ENCODE measurements at regions not wholly inside any gene's neighbourhood (a gene's known extent, or its start where the extent isn't known, plus 50 kb on each side); places are given as distances from the start of the nearest gene placed in this dataset.

DNA sequence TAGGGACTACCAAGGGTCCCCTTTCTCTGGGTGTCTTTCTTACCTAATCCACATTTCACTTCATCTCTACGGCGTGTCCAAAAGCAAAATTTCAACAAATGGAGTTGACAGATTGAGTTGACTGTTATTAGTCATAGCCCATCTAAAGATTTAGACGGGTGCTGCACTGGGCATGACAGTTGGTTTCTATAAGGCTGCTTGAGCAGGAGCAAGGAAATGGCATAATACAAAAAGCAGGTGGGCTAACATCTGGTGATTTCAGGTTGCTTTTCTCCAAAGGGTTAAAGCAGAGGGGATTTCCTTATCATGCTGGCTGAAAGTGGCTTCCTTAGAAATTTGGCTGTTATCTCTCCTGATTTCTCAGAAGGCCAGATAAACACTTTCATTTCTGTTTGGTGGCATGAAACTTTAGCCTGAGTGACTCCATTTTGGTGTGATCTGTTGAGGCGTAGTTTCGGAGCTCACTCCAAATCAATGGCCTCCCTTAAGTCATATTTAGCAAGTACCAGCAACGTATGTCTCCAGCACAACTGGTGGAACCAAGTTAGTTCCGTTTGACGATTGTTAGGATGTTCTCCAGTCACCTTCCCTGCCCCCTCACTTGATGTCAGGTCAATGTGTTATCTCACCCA lies 440.4 kb downstream of the FGF9 start:
- WGBS, 10 experiments, result 26 to 100% (median 84%) methylated on average over 1 to 7 of the region's 8 CpGs; no CpG with 5 or more reads in 1 of the 10 experiments
- in situ Hi-C loops (cut with MboI; ENCODE audit: low pct_unique_long_range_greater_than_20kb in 2 of 9, low sequenced_read_pairs in 9 of 9, unreplicated experiment in 9 of 9), result no loop called here
- H3K4me3 ChIP-seq, result no peak overlapping the region
- no peak overlapping the region for H3K27ac ChIP-seq
- peaks cover 9 to 10% of the 10 kb centered on the region in 2 donors for H3K4me1 ChIP-seq (replicated peaks in 1 of 2)
- ATAC-seq (replicated peaks in 6 of 8), result no peak

DNA sequence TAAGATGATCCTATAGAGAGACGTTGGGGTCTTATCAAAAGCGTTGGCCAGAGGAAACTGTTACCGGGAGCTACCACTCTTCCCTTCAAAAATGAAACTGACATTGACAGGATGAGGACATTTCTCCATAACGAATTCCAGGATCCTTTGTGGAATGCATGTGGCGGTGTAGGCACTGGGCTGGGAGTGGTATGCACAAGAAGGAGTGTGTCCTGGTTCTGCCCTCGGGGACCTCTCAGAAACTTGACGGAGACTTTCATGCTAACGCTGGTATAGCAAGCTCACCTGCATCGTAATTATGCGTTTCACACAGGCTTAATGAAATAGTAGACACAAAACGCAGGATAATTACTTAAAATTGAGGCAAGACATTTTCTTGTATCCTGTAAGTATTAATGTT lies 441.1 kb downstream of the FGF9 start:
- 42 to 100% (median 95%) methylated on average over 1 to 11 of the region's 11 CpGs; no CpG with 5 or more reads in 1 of the 10 experiments for WGBS, 10 experiments

DNA sequence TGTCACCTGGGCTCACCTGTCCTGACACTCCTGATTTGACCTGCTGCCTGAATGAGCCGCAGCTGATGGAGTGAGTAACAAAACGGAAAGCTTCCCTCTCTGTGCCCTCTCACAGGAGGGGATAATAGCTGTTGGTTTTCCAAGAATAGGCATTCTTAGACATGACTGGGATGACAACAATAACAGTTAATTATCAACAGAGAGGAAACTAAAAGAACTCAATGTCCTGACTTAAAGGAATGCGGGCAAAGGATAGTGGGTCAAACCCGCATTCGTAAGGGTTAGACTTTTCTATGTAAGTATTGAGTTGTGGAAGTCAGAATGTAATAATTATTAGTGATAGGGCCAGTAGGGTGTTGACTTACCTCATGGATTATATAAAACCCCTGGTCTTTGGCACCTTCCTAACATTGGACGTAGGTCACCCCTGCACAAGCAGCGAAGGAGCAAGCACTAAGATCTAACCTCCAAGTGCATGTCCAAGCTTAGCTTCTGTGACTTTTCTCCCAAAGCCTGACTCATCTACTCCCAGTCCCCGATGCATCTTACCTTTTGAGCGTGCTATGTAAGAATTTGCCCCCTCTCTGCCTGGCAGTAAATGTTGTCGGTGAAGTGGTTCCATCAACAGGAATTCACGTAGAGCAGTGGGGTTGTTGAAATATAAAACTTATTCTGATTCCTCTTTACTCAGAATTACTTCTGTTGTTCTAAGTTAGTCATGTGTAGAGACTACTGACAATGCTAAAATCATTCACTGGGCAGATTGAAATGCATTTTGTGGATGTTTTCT lies 442.3 kb downstream of the FGF9 start:
- no peak overlapping the region for H3K4me3 ChIP-seq
- WGBS, 10 experiments, result 40 to 100% (median 77%) methylated on average over 1 to 10 of the region's 11 CpGs; no CpG with 5 or more reads in 1 of the 10 experiments
- peaks cover 10 to 12% of the 10 kb centered on the region in 2 donors for H3K4me1 ChIP-seq (replicated peaks in 1 of 2)
- in situ Hi-C loops (cut with MboI; ENCODE audit: low pct_unique_long_range_greater_than_20kb in 2 of 9, low sequenced_read_pairs in 9 of 9, unreplicated experiment in 9 of 9), result no loop called here
- ATAC-seq (replicated peaks in 6 of 8), result no peak
- H3K27ac ChIP-seq, result no peak overlapping the region

More for the DNA sequence above, 441.1 kb downstream of the FGF9 start:
- in situ Hi-C loops (cut with MboI; ENCODE audit: low pct_unique_long_range_greater_than_20kb in 2 of 9, low sequenced_read_pairs in 9 of 9, unreplicated experiment in 9 of 9), result no loop called here
- peaks cover 9 to 10% of the 10 kb centered on the region in 2 donors for H3K4me1 ChIP-seq (replicated peaks in 1 of 2)
- no peak for ATAC-seq (replicated peaks in 6 of 8)
- no peak overlapping the region for H3K27ac ChIP-seq
- H3K4me3 ChIP-seq, result no peak overlapping the region

DNA sequence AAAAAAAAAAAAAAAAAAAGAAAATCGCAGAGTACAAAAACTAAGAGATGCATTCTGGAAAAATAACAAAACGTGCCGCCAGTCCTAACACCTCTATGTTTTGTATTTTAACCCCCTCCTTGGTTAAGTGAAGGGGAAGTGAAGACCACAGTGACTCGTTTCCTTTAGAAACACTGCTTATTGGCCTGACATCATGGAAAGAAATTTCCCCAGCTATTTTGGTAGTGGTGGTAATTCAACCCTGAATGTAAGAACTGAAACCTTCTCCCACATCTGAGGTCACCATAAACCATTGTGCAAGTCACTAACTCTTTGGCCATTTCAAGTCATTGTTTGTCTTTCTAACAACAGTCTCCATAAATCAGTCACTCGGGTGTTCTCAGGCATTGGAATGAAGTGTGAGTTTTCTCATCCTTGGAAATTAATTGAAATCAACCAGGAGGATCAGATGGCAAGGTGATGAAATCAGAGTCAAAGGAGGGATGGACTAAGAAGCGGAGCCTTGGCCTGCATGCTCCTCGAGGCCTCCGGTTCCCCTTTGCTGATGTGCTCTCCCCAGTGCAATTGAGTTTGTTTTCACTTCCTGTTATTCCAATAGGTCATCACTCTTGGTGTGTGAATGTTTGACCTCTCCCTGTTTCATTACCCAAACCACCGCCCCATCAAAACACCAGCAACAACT lies 443.9 kb downstream of the FGF9 start:
- no peak overlapping the region for H3K27ac ChIP-seq
- H3K4me1 ChIP-seq (replicated peaks in 1 of 2), result peaks cover 10 to 14% of the 10 kb centered on the region in 2 donors
- WGBS, 10 experiments, result 35 to 86% (median 50%) methylated on average over 1 to 9 of the region's 9 CpGs
- in situ Hi-C loops (cut with MboI; ENCODE audit: low pct_unique_long_range_greater_than_20kb in 2 of 9, low sequenced_read_pairs in 9 of 9, unreplicated experiment in 9 of 9), result no loop called here
- peak in 5 of 8 experiments; percentile 21 to 61 (median 51) for ATAC-seq (replicated peaks in 6 of 8)
- no peak overlapping the region for H3K4me3 ChIP-seq

DNA sequence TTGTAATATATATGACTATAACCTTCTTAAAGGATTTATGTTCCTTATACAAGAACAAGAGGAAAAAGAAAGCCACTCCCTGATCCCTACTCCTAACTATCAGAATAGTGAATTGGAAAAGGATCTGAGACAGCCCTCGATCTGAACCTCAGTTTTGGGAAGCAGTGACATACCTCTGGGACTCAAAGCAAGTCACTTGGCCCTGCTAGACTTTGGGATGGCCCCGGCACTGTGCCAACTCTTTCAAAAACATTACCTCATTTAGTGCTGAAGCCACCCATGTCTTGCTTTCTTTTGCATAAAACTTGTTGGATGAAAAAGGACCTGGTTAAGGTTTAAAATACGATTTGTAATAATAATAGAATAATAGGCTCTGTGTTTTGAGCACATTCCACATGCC lies 447.3 kb downstream of the FGF9 start:
- 0 to 100% (median 49%) methylated on average over 1 to 3 of the region's 3 CpGs; no CpG with 5 or more reads in 4 of the 10 experiments for WGBS, 10 experiments
- no peak for ATAC-seq (replicated peaks in 6 of 8)
- H3K4me1 ChIP-seq (replicated peaks in 1 of 2), result peaks cover 10 to 14% of the 10 kb centered on the region in 2 donors
- H3K4me3 ChIP-seq, result no peak overlapping the region
- in situ Hi-C loops (cut with MboI; ENCODE audit: low pct_unique_long_range_greater_than_20kb in 2 of 9, low sequenced_read_pairs in 9 of 9, unreplicated experiment in 9 of 9), result no loop called here
- no peak overlapping the region for H3K27ac ChIP-seq

DNA sequence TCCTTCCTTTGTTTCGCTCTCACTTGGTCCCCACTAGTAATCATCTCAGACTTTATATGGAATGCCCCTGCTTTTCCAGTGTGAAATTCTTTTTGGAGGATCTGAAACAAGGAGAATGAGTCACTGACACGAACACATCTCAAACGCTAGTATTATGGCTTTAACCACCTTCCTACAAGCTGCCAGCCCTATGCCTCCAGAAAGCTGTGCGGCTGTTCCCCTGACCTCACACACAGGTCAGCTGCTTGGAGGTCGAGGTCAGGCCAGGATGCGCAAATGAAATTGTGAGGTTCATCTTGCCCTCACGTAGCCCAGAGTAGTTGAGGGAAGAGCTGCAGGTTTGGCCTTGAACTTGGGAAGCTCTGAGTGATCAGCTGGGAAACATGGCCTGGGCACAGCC lies 449.8 kb downstream of the FGF9 start:
- H3K4me3 ChIP-seq, result no peak overlapping the region
- 17 to 100% (median 80%) methylated on average over 1 to 7 of the region's 7 CpGs; no CpG with 5 or more reads in 1 of the 10 experiments for WGBS, 10 experiments
- peaks cover 0 to 5% of the 10 kb centered on the region in 2 donors for H3K4me1 ChIP-seq (replicated peaks in 1 of 2)
- no peak overlapping the region for H3K27ac ChIP-seq
- ATAC-seq (replicated peaks in 6 of 8), result no peak
- in situ Hi-C loops (cut with MboI; ENCODE audit: low pct_unique_long_range_greater_than_20kb in 2 of 9, low sequenced_read_pairs in 9 of 9, unreplicated experiment in 9 of 9), result no loop called here

DNA sequence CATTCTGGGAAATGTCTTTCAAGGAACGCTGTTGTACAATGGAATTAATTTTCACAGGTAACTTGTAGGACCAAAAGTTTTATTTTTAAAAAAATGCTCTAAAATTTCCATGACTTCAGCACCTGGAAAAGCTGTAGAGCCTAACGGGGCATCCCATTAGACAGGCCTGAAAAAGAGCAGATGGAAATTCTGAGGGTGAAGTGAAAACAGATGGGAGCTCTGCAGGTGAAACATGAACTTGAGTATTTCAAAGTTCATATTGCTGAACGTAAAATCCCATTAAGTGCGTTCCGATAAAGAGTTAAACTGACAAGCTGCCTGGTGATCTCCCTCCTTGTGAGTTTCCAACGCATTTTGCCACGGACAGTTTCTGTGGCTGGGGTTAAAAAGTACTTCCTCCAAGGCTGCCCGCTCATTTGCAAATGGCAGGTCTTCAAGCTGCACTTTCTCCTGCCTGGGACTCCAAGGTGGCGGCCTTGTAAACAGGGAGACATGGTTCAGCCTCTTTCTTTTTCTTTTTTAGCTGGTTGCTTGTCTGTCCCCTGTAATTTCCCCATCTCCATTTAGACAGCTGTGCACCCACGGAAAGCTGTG lies 450.4 kb downstream of the FGF9 start:
- ATAC-seq (replicated peaks in 6 of 8), result no peak
- WGBS, 10 experiments, result 21 to 100% (median 70%) methylated on average over 2 to 9 of the region's 10 CpGs
- H3K4me3 ChIP-seq, result no peak overlapping the region
- in situ Hi-C loops (cut with MboI; ENCODE audit: low pct_unique_long_range_greater_than_20kb in 2 of 9, low sequenced_read_pairs in 9 of 9, unreplicated experiment in 9 of 9), result no loop called here
- H3K27ac ChIP-seq, result no peak overlapping the region
- peaks cover 0 to 5% of the 10 kb centered on the region in 2 donors for H3K4me1 ChIP-seq (replicated peaks in 1 of 2)

DNA sequence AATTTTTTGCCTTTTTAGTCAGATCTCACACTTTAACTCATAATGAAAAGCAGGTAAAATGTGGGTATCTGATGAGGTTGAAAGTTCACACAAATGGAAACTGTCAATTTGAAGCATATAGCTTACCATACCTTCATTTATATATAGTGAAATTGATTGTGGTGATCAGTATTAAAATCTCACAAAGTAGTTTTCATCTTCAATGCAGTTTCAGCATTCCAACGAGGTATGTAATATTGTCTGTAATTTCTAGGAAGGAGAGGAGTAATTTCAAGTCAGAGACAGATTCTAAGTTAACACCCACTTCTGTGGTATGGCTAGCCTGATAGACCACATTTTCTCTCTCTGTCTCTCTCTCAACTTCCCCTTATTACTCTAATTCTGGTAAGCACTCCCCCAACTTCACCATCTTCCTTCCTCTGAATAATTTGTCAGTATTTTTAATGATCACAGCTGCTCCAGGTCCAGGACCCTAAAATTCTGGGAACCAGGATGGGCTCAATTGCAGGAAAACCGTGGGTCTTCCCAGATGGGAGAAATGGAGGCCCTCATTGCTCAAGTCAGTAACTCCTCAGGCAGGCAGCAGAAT lies 455.7 kb downstream of the FGF9 start:
- ATAC-seq (replicated peaks in 6 of 8), result no peak
- no peak overlapping the region for H3K27ac ChIP-seq
- in situ Hi-C loops (cut with MboI; ENCODE audit: low pct_unique_long_range_greater_than_20kb in 2 of 9, low sequenced_read_pairs in 9 of 9, unreplicated experiment in 9 of 9), result no loop called here
- no peak overlapping the region for H3K4me3 ChIP-seq
- WGBS, 10 experiments, result 0 to 86% (median 18%) methylated on average over 1 to 2 of the region's 2 CpGs; no CpG with 5 or more reads in 3 of the 10 experiments
- no peaks in the 10 kb centered on the region for H3K4me1 ChIP-seq (replicated peaks in 1 of 2)

DNA sequence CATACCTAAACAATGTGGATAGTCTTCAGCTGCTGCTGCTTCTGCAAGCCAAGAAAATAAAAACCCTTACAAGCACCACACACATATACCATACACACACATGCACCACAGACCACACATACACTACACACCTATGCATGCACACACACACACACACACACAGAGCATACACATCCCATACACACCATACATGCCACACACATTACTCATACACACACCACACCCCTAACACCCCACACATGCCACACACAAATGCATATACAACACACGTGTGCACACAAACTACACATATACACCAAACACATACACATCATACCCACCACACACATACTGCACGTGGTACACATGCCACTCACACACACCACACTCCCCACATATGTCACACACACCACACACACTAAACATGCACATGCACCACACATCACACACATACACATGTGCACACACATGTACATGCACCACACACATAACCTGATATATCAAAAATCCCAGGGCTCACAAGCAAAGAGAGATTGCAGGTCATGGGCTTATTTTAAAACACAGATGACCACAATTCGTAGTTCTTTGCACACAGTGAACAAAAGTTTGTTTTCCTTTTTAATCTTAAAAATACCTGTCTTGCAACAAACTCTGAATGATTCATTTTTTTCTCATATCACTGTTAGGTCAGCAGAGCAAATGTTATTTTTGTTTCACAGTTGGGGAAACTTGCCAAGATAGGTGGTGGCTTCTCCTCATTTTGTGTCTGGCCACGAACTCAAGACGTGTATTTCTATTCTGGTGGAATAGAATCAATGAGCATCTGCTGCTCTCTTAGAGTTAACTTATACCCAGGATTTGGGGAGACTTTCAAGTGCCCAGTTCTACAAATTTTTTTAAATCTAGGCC lies 456.6 kb downstream of the FGF9 start:
- no peak for ATAC-seq (replicated peaks in 6 of 8)
- Histone ChIP-seq H3K4me3 (no peak overlapping the region), H3K4me1 (replicated peaks in 1 of 2) (no peaks in the 10 kb centered on the region), H3K27ac (no peak overlapping the region)
- 0 to 100% (median 84%) methylated on average over 2 to 5 of the region's 5 CpGs; no CpG with 5 or more reads in 2 of the 10 experiments for WGBS, 10 experiments
- in situ Hi-C loops (cut with MboI; ENCODE audit: low pct_unique_long_range_greater_than_20kb in 2 of 9, low sequenced_read_pairs in 9 of 9, unreplicated experiment in 9 of 9), result no loop called here

DNA sequence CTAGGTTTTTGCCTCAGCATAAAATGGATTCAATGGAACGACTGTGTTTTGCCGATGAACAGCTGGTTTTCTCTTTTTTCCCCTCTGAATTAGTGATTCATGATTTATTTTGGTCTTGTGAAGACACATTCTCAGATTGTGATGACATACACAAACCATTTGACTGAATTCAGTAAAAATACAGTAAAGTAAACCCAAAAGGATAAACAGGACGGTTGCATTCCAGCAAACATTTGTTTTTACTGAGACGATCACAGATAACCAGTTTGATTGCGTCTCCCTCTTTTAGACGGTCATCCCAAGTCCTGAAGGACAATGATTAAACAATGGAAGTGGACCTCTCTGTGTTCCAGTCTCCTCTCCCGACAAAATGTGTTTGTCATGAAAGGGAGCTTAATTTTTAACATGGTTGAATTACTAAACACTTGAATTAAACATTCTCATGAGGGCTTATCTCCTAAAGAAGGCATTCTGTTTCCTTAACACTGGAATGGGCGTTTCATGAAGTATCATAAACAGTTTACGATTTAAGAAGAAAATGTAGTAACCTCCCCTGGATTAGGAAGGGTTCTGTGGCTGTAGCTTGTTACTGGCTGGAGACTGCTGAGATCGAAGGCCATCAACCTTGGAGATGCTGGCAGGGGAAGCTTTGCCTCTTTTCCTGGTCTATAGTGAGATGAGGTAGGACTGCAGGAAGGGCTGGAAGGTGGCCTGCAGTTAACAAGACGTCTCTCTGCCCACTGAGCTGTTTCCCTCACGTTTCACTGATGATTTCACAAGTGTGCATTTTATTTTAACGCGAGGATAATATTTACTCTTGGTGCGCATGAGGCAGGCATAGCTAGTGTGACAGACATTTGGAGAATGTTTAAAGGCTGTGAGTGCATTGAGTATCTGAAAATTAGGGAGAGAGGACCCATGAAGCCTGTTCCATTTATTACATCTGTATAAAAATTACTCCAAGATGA lies 457.9 kb downstream of the FGF9 start:
- in situ Hi-C loops (cut with MboI; ENCODE audit: low pct_unique_long_range_greater_than_20kb in 2 of 9, low sequenced_read_pairs in 9 of 9, unreplicated experiment in 9 of 9), result no loop called here
- Histone ChIP-seq H3K27ac (no peak overlapping the region), H3K4me1 (replicated peaks in 1 of 2) (no peaks in the 10 kb centered on the region), H3K4me3 (no peak overlapping the region)
- ATAC-seq (replicated peaks in 6 of 8), result no peak
- WGBS, 10 experiments, result 10 to 95% (median 83%) methylated on average over 2 to 15 of the region's 15 CpGs

DNA sequence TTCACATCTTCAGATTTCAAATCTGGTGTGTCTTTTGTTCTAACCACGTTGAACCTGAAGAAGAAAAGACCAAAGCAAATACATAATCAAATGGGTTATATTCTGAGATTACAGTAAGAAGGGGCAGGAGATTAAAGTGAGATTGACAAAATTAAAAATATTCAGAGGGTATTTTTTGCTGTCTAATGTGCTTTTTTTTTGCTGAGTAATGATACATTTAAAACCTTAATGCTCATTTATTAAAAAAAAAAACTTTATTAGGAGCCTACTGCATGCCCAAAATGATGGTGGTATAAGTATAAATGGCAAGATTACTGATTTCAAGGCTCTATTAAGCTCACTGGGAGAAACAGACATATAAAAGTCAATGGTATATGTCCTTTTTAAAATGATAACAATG lies 459.4 kb downstream of the FGF9 start:
- no peak overlapping the region for H3K27ac ChIP-seq
- H3K4me1 ChIP-seq (replicated peaks in 1 of 2), result no peaks in the 10 kb centered on the region
- no peak overlapping the region for H3K4me3 ChIP-seq
- in situ Hi-C loops (cut with MboI; ENCODE audit: low pct_unique_long_range_greater_than_20kb in 2 of 9, low sequenced_read_pairs in 9 of 9, unreplicated experiment in 9 of 9), result no loop called here
- ATAC-seq (replicated peaks in 6 of 8), result no peak
- WGBS, 10 experiments, result 0 to 100% (median 53%) methylated on average over 1 of the region's 1 CpG; no CpG with 5 or more reads in 4 of the 10 experiments

Data from motor neuron (in vitro differentiated cells).